ENCODE measurements at regions not wholly inside any gene's neighbourhood (a gene's known extent, or its start where the extent isn't known, plus 50 kb on each side); places are given as distances from the start of the nearest gene placed in this dataset.

- no peak for DNase-seq (ENCODE audit: unreplicated experiment)
- POLR2A ChIA-PET = no interaction called here
- Mint-ChIP-seq H3K36me3 (ENCODE audit: insufficient read depth, unreplicated experiment) (no peaks in the 10 kb centered on the region), H3K27ac (ENCODE audit: low read depth, unreplicated experiment) (no peak overlapping the region), H3K4me3 (ENCODE audit: unreplicated experiment) (no peak overlapping the region), H3K27me3 (ENCODE audit: insufficient read depth, unreplicated experiment) (peaks cover 58% of the 10 kb centered on the region), H3K9me3 (ENCODE audit: unreplicated experiment) (no peaks in the 10 kb centered on the region), H3K4me1 (ENCODE audit: insufficient read depth, unreplicated experiment) (no peaks in the 10 kb centered on the region)
- CTCF ChIA-PET = interaction anchor here (0.8 kb wide), 1 partner anchor 15 kb away, joined by 3 read pairs; no protein-coding TSS in a partner anchor
- no TSS peak for BruUV-seq (replicated peaks)
- intact Hi-C loops (cut with micrococcal nuclease) = no loop called here
- TF ChIP-seq CTCF (IDR thresholded peaks at IDR 0.05; ENCODE audit: unreplicated experiment) = no peak
These were observed 1400.0 kb upstream of the ALCAM start for GRCh38 chr3:103966749-103967148.

- intact Hi-C loops (cut with micrococcal nuclease) = no loop called here
- Mint-ChIP-seq H3K27me3 (ENCODE audit: insufficient read depth, unreplicated experiment) (peaks cover 58% of the 10 kb centered on the region), H3K4me3 (ENCODE audit: unreplicated experiment) (no peak overlapping the region), H3K36me3 (ENCODE audit: insufficient read depth, unreplicated experiment) (no peaks in the 10 kb centered on the region), H3K4me1 (ENCODE audit: insufficient read depth, unreplicated experiment) (no peaks in the 10 kb centered on the region), H3K9me3 (ENCODE audit: unreplicated experiment) (no peaks in the 10 kb centered on the region), H3K27ac (ENCODE audit: low read depth, unreplicated experiment) (no peak overlapping the region)
- TF ChIP-seq CTCF (IDR thresholded peaks at IDR 0.05; ENCODE audit: unreplicated experiment) = no peak
- BruUV-seq (replicated peaks) = no TSS peak
- DNase-seq (ENCODE audit: unreplicated experiment) = no peak
- CTCF ChIA-PET = no interaction called here
- POLR2A ChIA-PET = no interaction called here
These were observed 1398.6 kb upstream of the ALCAM start for GRCh38 chr3:103968131-103968530.

GRCh38 chr3:103968751-103969150 is 1398.0 kb upstream of the ALCAM start:
- no peak overlapping the region for H3K4me3 Mint-ChIP-seq (ENCODE audit: unreplicated experiment)
- no peaks in the 10 kb centered on the region for H3K36me3 Mint-ChIP-seq (ENCODE audit: insufficient read depth, unreplicated experiment)
- no peak overlapping the region for H3K27ac Mint-ChIP-seq (ENCODE audit: low read depth, unreplicated experiment)
- no TSS peak for BruUV-seq (replicated peaks)
- DNase-seq (ENCODE audit: unreplicated experiment) = no peak
- CTCF ChIA-PET = interaction anchor here (0.5 kb wide), 1 partner anchor 631 kb away, joined by 3 read pairs; no protein-coding TSS in a partner anchor
- intact Hi-C loops (cut with micrococcal nuclease) = no loop called here
- POLR2A ChIA-PET = interaction anchor here (0.6 kb wide), 1 partner anchor 354 kb away, joined by 3 read pairs; no protein-coding TSS in a partner anchor
- peaks cover 58% of the 10 kb centered on the region for H3K27me3 Mint-ChIP-seq (ENCODE audit: insufficient read depth, unreplicated experiment)
- H3K9me3 Mint-ChIP-seq (ENCODE audit: unreplicated experiment) = no peaks in the 10 kb centered on the region
- H3K4me1 Mint-ChIP-seq (ENCODE audit: insufficient read depth, unreplicated experiment) = no peaks in the 10 kb centered on the region
- TF ChIP-seq CTCF (IDR thresholded peaks at IDR 0.05; ENCODE audit: unreplicated experiment) = no peak

GRCh38 chr3:103976931-103977339 is 1389.8 kb upstream of the ALCAM start:
- no TSS peak for BruUV-seq (replicated peaks)
- Mint-ChIP-seq H3K4me3 (ENCODE audit: unreplicated experiment) (no peak overlapping the region), H3K27ac (ENCODE audit: low read depth, unreplicated experiment) (no peak overlapping the region), H3K36me3 (ENCODE audit: insufficient read depth, unreplicated experiment) (no peaks in the 10 kb centered on the region), H3K9me3 (ENCODE audit: unreplicated experiment) (no peaks in the 10 kb centered on the region), H3K4me1 (ENCODE audit: insufficient read depth, unreplicated experiment) (no peaks in the 10 kb centered on the region), H3K27me3 (ENCODE audit: insufficient read depth, unreplicated experiment) (peaks cover 65% of the 10 kb centered on the region)
- DNase-seq (ENCODE audit: unreplicated experiment) = no peak
- no peak for TF ChIP-seq CTCF (IDR thresholded peaks at IDR 0.05; ENCODE audit: unreplicated experiment)
- ChIA-PET CTCF (no interaction called here), POLR2A (no interaction called here)
- intact Hi-C loops (cut with micrococcal nuclease) = no loop called here
